Natural killer cell (primary cell): ENCODE measurements at regions not wholly inside any gene's neighbourhood (a gene's known extent, or its start where the extent isn't known, plus 50 kb on each side); places are given as distances from the start of the nearest gene placed in this dataset.

ENCODE experiments used
- ATAC-seq, 3 donors: fragments of 150-1000 bp in 2 of 3; fragments of 200-7000 bp in 1 of 3; cut with Tn5 transposase; 1 replicate in 1 of 3; 2 replicates in 2 of 3; pipeline ENCODE4 v1.10.0; 2021; ENCODE audit warnings: mild to moderate bottlenecking in 2 of 3, moderate library complexity in 2 of 3
- DNase-seq, 2 donors: peaks; one replicate each; pipeline versions ENCODE4 v3.0.0 to v3.0.0-alpha.2; 2013 to 2021; ENCODE audit warnings: mixed read lengths in 1 of 2
- H3K27ac ChIP-seq: one replicate; pipeline ENCODE4 v1.5.1; 2013; ENCODE audit warnings: mild to moderate bottlenecking, low read length
- H3K27me3 ChIP-seq: one replicate; pipeline ENCODE4 v1.6.1; 2013; ENCODE audit warnings: low read length; ENCODE audit not compliant: control insufficient read depth, insufficient read depth
- H3K36me3 ChIP-seq: one replicate; pipeline ENCODE4 v1.6.1; 2013; ENCODE audit warnings: low read length; ENCODE audit not compliant: control insufficient read depth, insufficient read depth
- H3K4me1 ChIP-seq: one replicate; pipeline ENCODE4 v1.6.1; 2013; ENCODE audit warnings: low read length; ENCODE audit not compliant: control insufficient read depth, insufficient read depth
- H3K4me3 ChIP-seq: one replicate; pipeline ENCODE4 v1.5.1; 2013; ENCODE audit warnings: low read length
- H3K9me3 ChIP-seq: one replicate; pipeline ENCODE4 v1.6.1; 2013; ENCODE audit warnings: low read length; ENCODE audit not compliant: control insufficient read depth, insufficient read depth
- H3K27ac Mint-ChIP-seq, 2 donors: one replicate each; pipeline ENCODE4 v1.8.0; 2022; ENCODE audit warnings: mild to moderate bottlenecking in 2 of 2, mixed read lengths in 2 of 2, moderate library complexity in 1 of 2
- H3K27me3 Mint-ChIP-seq, 2 donors: one replicate each; pipeline ENCODE4 v1.8.0; 2022; ENCODE audit warnings: low read depth in 2 of 2, mixed read lengths in 2 of 2
- H3K36me3 Mint-ChIP-seq: one replicate; pipeline ENCODE4 v1.8.0; 2022; ENCODE audit warnings: mixed read lengths
- H3K4me1 Mint-ChIP-seq, 2 donors: one replicate each; pipeline ENCODE4 v1.8.0; 2022; ENCODE audit warnings: mixed read lengths in 2 of 2
- H3K4me3 Mint-ChIP-seq: one replicate; pipeline ENCODE4 v1.8.0; 2022; ENCODE audit warnings: mild to moderate bottlenecking, moderate library complexity, mixed read lengths
- H3K9me3 Mint-ChIP-seq, 2 donors: one replicate each; pipeline ENCODE4 v1.8.0; 2022; ENCODE audit warnings: mixed read lengths in 2 of 2
- WGBS: methylation state at CpG from one replicate; pipeline ENCODE4 v1.1.7; 2013; ENCODE audit warnings: missing lambda C conversion rate; ENCODE audit not compliant: insufficient coverage; 5-methylcytosine and 5-hydroxymethylcytosine counted together
- intact Hi-C: fragments of 100-400 bp; cut with micrococcal nuclease; formaldehyde crosslinking; loops from one replicate; pipeline ENCODE4 v1.14.2; 2022
- TF ChIP-seq, protein P1 (sequence below): fragments of 200-600 bp; IDR thresholded peaks from one replicate; pipeline ENCODE4 v1.8.0; 2022; ENCODE audit warnings: antibody characterized with exemption

DNA sequence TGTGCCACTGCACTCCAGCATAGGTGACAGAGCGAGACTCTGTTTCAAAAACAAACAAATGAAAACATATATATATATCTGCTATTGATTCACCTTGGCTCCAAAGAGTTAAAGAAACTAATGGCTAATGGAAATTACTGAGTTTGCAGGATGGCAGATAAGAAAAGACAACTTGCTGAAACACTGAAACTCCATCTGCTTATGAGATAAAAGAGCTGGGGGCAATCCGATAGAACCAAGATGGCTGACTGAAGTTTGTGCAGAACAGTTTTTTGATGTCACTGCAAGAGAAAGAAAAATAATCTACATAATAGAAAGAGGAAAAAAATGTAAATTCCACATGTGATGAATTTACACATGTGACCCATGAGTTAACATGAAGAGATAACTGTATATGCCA is 88.2 kb downstream of the LRATD1 start:
- Mint-ChIP-seq H3K4me1 (no peaks in the 10 kb centered on the region), H3K27me3 (no peaks in the 10 kb centered on the region), H3K36me3 (no peaks in the 10 kb centered on the region), H3K27ac (no peak overlapping the region), H3K4me3 (no peak overlapping the region), H3K9me3 (peaks cover 0 to 16% of the 10 kb centered on the region in 2 donors)
- TF ChIP-seq, protein P1, sequence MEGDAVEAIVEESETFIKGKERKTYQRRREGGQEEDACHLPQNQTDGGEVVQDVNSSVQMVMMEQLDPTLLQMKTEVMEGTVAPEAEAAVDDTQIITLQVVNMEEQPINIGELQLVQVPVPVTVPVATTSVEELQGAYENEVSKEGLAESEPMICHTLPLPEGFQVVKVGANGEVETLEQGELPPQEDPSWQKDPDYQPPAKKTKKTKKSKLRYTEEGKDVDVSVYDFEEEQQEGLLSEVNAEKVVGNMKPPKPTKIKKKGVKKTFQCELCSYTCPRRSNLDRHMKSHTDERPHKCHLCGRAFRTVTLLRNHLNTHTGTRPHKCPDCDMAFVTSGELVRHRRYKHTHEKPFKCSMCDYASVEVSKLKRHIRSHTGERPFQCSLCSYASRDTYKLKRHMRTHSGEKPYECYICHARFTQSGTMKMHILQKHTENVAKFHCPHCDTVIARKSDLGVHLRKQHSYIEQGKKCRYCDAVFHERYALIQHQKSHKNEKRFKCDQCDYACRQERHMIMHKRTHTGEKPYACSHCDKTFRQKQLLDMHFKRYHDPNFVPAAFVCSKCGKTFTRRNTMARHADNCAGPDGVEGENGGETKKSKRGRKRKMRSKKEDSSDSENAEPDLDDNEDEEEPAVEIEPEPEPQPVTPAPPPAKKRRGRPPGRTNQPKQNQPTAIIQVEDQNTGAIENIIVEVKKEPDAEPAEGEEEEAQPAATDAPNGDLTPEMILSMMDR = no peak
- no peaks in the 10 kb centered on the region for H3K27me3 ChIP-seq
- H3K4me3 ChIP-seq = no peak overlapping the region
- WGBS = 60% methylated on average over 1 of the region's 2 CpGs
- intact Hi-C loops = no loop called here
- no peaks in the 10 kb centered on the region for H3K4me1 ChIP-seq
- DNase-seq (no peak), ATAC-seq (no peak)
- H3K36me3 ChIP-seq = no peaks in the 10 kb centered on the region
- H3K9me3 ChIP-seq = no peaks in the 10 kb centered on the region
- no peak overlapping the region for H3K27ac ChIP-seq

DNA sequence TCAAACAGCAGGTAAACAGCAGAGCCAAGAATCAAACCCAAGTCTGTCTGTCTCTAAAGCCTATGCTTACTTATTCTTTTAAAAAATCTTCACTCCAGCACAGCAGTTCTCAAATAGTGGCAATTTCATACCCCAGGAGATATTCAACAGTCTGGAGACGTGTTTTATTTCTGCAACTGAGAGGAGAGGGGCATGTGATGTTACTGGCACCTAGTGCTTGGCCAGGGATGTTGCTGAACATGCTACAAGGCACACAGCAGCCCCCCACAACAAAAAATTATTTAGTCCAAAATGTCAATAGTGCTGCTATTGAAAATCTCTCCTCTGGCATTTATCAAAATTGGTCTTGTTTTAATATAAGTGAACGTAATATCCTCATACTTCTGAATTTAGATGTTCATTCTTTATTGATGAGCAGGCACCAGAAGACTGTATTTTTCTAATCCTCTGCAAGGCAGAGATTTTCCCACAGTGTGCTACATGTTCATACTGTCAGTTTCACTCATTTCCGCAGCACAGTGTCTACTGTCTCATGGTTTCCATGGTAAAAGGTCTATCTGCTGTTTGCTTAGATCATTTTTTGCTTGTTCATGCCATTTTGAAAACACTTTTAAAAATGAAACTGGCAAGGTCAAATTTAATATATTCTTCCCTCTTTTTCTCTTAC is 90.5 kb downstream of the LRATD1 start:
- TF ChIP-seq, protein P1 = no peak
- Histone ChIP-seq H3K36me3 (no peaks in the 10 kb centered on the region), H3K27me3 (no peaks in the 10 kb centered on the region), H3K4me1 (no peaks in the 10 kb centered on the region), H3K27ac (no peak overlapping the region), H3K9me3 (no peaks in the 10 kb centered on the region), H3K4me3 (no peak overlapping the region)
- intact Hi-C loops = no loop called here
- no peak overlapping the region for H3K27ac Mint-ChIP-seq
- no peaks in the 10 kb centered on the region for H3K4me1 Mint-ChIP-seq
- peaks cover 0 to 12% of the 10 kb centered on the region in 2 donors for H3K9me3 Mint-ChIP-seq
- H3K4me3 Mint-ChIP-seq = no peak overlapping the region
- no peak for ATAC-seq
- DNase-seq = no peak
- 88% methylated on average over 2 of the region's 3 CpGs for WGBS
- H3K36me3 Mint-ChIP-seq = no peaks in the 10 kb centered on the region
- H3K27me3 Mint-ChIP-seq = no peaks in the 10 kb centered on the region

DNA sequence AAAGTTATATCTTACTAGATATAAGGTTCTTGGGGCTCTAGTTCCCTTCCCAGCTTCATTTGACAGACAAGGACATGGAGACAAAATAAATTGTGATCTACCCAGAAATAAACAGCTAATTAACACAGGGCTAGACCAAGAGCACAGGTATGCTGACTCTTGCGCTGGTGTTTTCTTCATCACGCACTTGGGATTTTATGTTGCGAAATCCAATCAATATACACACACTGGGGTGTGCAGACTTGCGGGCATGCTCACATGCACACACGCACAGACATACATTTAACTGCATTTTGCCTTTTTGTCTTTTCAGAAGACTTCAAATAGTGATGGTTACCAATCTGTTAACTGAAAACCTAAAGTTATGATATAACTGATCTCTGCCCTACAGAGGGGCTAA is 91.2 kb downstream of the LRATD1 start:
- no peaks in the 10 kb centered on the region for H3K36me3 ChIP-seq
- no peaks in the 10 kb centered on the region for H3K4me1 Mint-ChIP-seq
- H3K9me3 Mint-ChIP-seq = peaks cover 0 to 12% of the 10 kb centered on the region in 2 donors
- intact Hi-C loops = no loop called here
- no peak overlapping the region for H3K27ac Mint-ChIP-seq
- H3K27me3 ChIP-seq = no peaks in the 10 kb centered on the region
- H3K4me3 Mint-ChIP-seq = no peak overlapping the region
- no peak overlapping the region for H3K4me3 ChIP-seq
- no peaks in the 10 kb centered on the region for H3K27me3 Mint-ChIP-seq
- TF ChIP-seq, protein P1 = no peak
- no peak overlapping the region for H3K27ac ChIP-seq
- H3K4me1 ChIP-seq = no peaks in the 10 kb centered on the region
- no peaks in the 10 kb centered on the region for H3K36me3 Mint-ChIP-seq
- 75% methylated on average over 5 of the region's 5 CpGs for WGBS
- no peaks in the 10 kb centered on the region for H3K9me3 ChIP-seq
- ATAC-seq (no peak), DNase-seq (no peak)

DNA sequence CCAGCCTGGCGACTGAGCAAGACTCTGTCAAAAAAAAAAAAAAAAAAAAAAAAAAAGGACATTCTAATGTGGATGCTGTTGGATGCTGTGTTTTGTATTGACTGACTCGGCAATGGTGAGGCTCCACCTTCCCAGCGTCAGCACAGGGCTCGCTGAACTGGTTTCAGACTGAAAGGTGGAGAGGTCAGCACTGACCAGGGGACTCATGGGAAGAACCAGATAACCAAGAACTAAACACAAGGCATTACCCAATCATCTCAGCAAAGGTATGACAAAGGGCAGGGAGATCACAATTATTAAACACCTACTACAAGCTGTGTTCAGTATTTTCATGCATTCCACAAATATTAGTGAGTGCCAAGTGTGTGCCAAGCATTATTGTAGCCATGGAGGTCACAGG is 103.2 kb downstream of the LRATD1 start:
- intact Hi-C loops = no loop called here
- 80% methylated on average over 4 of the region's 4 CpGs for WGBS

More for the DNA sequence above, 103.2 kb downstream of the LRATD1 start:
- Mint-ChIP-seq H3K27me3 (no peaks in the 10 kb centered on the region), H3K4me1 (no peaks in the 10 kb centered on the region), H3K9me3 (peaks cover 4 to 16% of the 10 kb centered on the region in 2 donors), H3K27ac (no peak overlapping the region), H3K4me3 (no peak overlapping the region), H3K36me3 (no peaks in the 10 kb centered on the region)
- DNase-seq (no peak), ATAC-seq (no peak)
- H3K4me1 ChIP-seq = no peaks in the 10 kb centered on the region
- no peaks in the 10 kb centered on the region for H3K36me3 ChIP-seq
- no peak overlapping the region for H3K27ac ChIP-seq
- H3K4me3 ChIP-seq = no peak overlapping the region
- TF ChIP-seq, protein P1 = no peak
- no peaks in the 10 kb centered on the region for H3K27me3 ChIP-seq
- no peaks in the 10 kb centered on the region for H3K9me3 ChIP-seq
